ENCODE measurements at regions not wholly inside any gene's neighbourhood (a gene's known extent, or its start where the extent isn't known, plus 50 kb on each side); places are given as distances from the start of the nearest gene placed in this dataset.

GRCh38 chr14:83384253-83384652, 1850.6 kb upstream of the SEL1L start:
- DNase-seq: no peak

GRCh38 chr14:83395321-83395720, 1861.7 kb upstream of the SEL1L start:
- no peak for DNase-seq

- DNase-seq: no peak
Measured at GRCh38 chr14:83416476-83416875, 1882.8 kb upstream of the SEL1L start.

- no peak for DNase-seq
Measured at GRCh38 chr14:83419420-83419819, 1885.8 kb upstream of the SEL1L start.

- DNase-seq: no peak
Measured at GRCh38 chr14:83421711-83422110, 1888.1 kb upstream of the SEL1L start.

- DNase-seq: no peak
Measured at GRCh38 chr14:83425138-83425537, 1891.5 kb upstream of the SEL1L start.

GRCh38 chr14:83425706-83426105, 1892.1 kb upstream of the SEL1L start:
- no peak for DNase-seq

- no peak for DNase-seq
Measured at GRCh38 chr14:83433618-83434017, 1900.0 kb upstream of the SEL1L start.

- no peak for DNase-seq
Measured at GRCh38 chr14:83441801-83442200, 1908.1 kb upstream of the SEL1L start.

GRCh38 chr14:83455561-83455960, 1921.9 kb upstream of the SEL1L start:
- DNase-seq: no peak

- no peak for DNase-seq
Measured at GRCh38 chr14:83461521-83461920, 1927.9 kb upstream of the SEL1L start.

- no peak for DNase-seq
Measured at GRCh38 chr14:83462759-83463158, 1929.1 kb upstream of the SEL1L start.

- peak; percentile 58 for DNase-seq
Measured at GRCh38 chr14:83463500-83464098, 1929.9 kb upstream of the SEL1L start.

GRCh38 chr14:83467811-83468210, 1934.2 kb upstream of the SEL1L start:
- no peak for DNase-seq

GRCh38 chr14:83470466-83470865, 1936.8 kb upstream of the SEL1L start:
- DNase-seq: no peak

GRCh38 chr14:83470959-83471695, 1937.5 kb upstream of the SEL1L start:
- DNase-seq: no peak

- DNase-seq: no peak
Measured at GRCh38 chr14:83473416-83474235, 1940.0 kb upstream of the SEL1L start.

GRCh38 chr14:83478741-83479140, 1945.1 kb upstream of the SEL1L start:
- no peak for DNase-seq

- no peak for DNase-seq
Measured at GRCh38 chr14:83483063-83483462, 1949.4 kb upstream of the SEL1L start.

- no peak for DNase-seq
Measured at GRCh38 chr14:83485591-83485990, 1951.9 kb upstream of the SEL1L start.

GRCh38 chr14:83491091-83491490, 1957.4 kb upstream of the SEL1L start:
- DNase-seq: no peak

- DNase-seq: no peak
Measured at GRCh38 chr14:83520837-83521236, 1987.2 kb upstream of the SEL1L start.

- no peak for DNase-seq
Measured at GRCh38 chr14:83529531-83529930, 1995.9 kb upstream of the SEL1L start.

GRCh38 chr14:83533734-83534133, 1996.2 kb upstream of the FLRT2 start:
- no peak for DNase-seq

Data from NCI-H1436 (cell line).